GM19240 (cell line): ENCODE measurements at regions not wholly inside any gene's neighbourhood (a gene's known extent, or its start where the extent isn't known, plus 50 kb on each side); places are given as distances from the start of the nearest gene placed in this dataset.

ENCODE experiments used
- DNase-seq: peaks from one replicate; pipeline ENCODE4 v3.0.0; 2011; ENCODE audit warnings: low spot score; ENCODE audit not compliant: insufficient read length

- DNase-seq = no peak
Measured at GRCh38 chr20:52585333-52585732, 386.8 kb upstream of the TSHZ2 start.

- DNase-seq = no peak
Measured at GRCh38 chr20:52578559-52578958, 387.0 kb upstream of the ZFP64 start.

GRCh38 chr20:52577696-52578095, 386.1 kb upstream of the ZFP64 start:
- no peak for DNase-seq

- DNase-seq = no peak
Measured at GRCh38 chr20:52572687-52573086, 381.1 kb upstream of the ZFP64 start.

- DNase-seq = no peak
Measured at GRCh38 chr20:52569201-52569600, 377.6 kb upstream of the ZFP64 start.

GRCh38 chr20:52565614-52566013, 374.0 kb upstream of the ZFP64 start:
- DNase-seq = no peak

GRCh38 chr20:52564594-52564993, 373.0 kb upstream of the ZFP64 start:
- DNase-seq = no peak

- DNase-seq = no peak
Measured at GRCh38 chr20:52552181-52552872, 360.7 kb upstream of the ZFP64 start.

GRCh38 chr20:52542131-52542530, 350.6 kb upstream of the ZFP64 start:
- no peak for DNase-seq

GRCh38 chr20:52540509-52540908, 348.9 kb upstream of the ZFP64 start:
- DNase-seq = no peak

- DNase-seq = no peak
Measured at GRCh38 chr20:52539891-52540290, 348.3 kb upstream of the ZFP64 start.

- no peak for DNase-seq
Measured at GRCh38 chr20:52536841-52537400, 345.3 kb upstream of the ZFP64 start.

GRCh38 chr20:52536040-52536439, 344.5 kb upstream of the ZFP64 start:
- no peak for DNase-seq

GRCh38 chr20:52534616-52535015, 343.0 kb upstream of the ZFP64 start:
- no peak for DNase-seq

- no peak for DNase-seq
Measured at GRCh38 chr20:52533401-52533800, 341.8 kb upstream of the ZFP64 start.

GRCh38 chr20:52532674-52533073, 341.1 kb upstream of the ZFP64 start:
- DNase-seq = no peak

GRCh38 chr20:52530571-52530970, 339.0 kb upstream of the ZFP64 start:
- no peak for DNase-seq

- no peak for DNase-seq
Measured at GRCh38 chr20:52529826-52530225, 338.2 kb upstream of the ZFP64 start.

GRCh38 chr20:52524861-52525260, 333.3 kb upstream of the ZFP64 start:
- DNase-seq = no peak

GRCh38 chr20:52518735-52519134, 327.2 kb upstream of the ZFP64 start:
- no peak for DNase-seq

- no peak for DNase-seq
Measured at GRCh38 chr20:52515877-52516276, 324.3 kb upstream of the ZFP64 start.

GRCh38 chr20:52500157-52500556, 308.6 kb upstream of the ZFP64 start:
- DNase-seq = no peak

GRCh38 chr20:52497731-52498130, 306.2 kb upstream of the ZFP64 start:
- DNase-seq = no peak
